Naive B cell (primary cell): ENCODE measurements at regions not wholly inside any gene's neighbourhood (a gene's known extent, or its start where the extent isn't known, plus 50 kb on each side); places are given as distances from the start of the nearest gene placed in this dataset.

Experiments
- ATAC-seq, 2 donors: fragments of 150-1000 bp; cut with Tn5 transposase; 2 replicates each; pipeline ENCODE4 v1.10.0; 2021; ENCODE audit warnings: low read depth in 2 of 2, mild to moderate bottlenecking in 2 of 2, moderate library complexity in 2 of 2
- DNase-seq: peaks from one replicate; pipeline ENCODE4 v3.0.0; 2022
- H3K27ac Mint-ChIP-seq, 6 donors: one replicate each; pipeline ENCODE4 v1.8.0; 2020 to 2022; ENCODE audit warnings: mild to moderate bottlenecking in 6 of 6, mixed read lengths in 6 of 6, moderate library complexity in 5 of 6, inconsistent platforms in 2 of 6
- H3K27me3 Mint-ChIP-seq, 3 donors: one replicate each; pipeline ENCODE4 v1.8.0; 2021 to 2022; ENCODE audit warnings: mixed read lengths in 3 of 3, mild to moderate bottlenecking in 1 of 3
- H3K36me3 Mint-ChIP-seq, 2 donors: one replicate each; pipeline ENCODE4 v1.8.0; 2020 to 2022; ENCODE audit warnings: mixed read lengths in 2 of 2, inconsistent platforms in 1 of 2, mild to moderate bottlenecking in 1 of 2
- H3K4me1 Mint-ChIP-seq, 3 donors: one replicate each; pipeline ENCODE4 v1.8.0; 2020 to 2022; ENCODE audit warnings: mixed read lengths in 3 of 3, inconsistent platforms in 1 of 3, mild to moderate bottlenecking in 1 of 3, moderate library complexity in 1 of 3
- H3K4me3 Mint-ChIP-seq, 8 donors: one replicate each; pipeline ENCODE4 v1.8.0; 2020 to 2022; ENCODE audit warnings: mild to moderate bottlenecking in 8 of 8, mixed read lengths in 8 of 8, moderate library complexity in 8 of 8, inconsistent platforms in 2 of 8
- H3K9me3 Mint-ChIP-seq, 7 donors: one replicate each; pipeline ENCODE4 v1.8.0; 2020 to 2022; ENCODE audit warnings: mixed read lengths in 7 of 7, mild to moderate bottlenecking in 5 of 7, inconsistent platforms in 2 of 7, moderate library complexity in 1 of 7

DNA sequence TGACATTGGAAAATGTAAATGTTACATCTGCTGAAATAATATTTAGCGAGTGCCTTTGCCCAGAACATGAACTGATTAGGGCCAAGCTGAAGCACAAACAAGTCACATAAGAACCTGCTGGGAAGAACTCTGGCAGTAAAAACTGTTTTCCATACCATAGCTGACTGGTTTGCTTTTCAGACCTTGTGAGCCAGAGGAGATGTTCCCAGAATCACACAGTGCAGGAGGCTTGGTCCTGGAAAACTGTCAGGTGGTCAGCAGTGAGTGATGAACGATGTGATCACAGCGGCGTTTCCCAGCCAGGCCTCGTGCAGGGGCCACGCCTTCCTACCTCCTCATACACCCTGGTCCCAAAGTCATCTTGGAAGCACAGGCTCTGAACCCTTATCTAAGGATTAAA is 164.2 kb upstream of the EEPD1 start:
- no peaks in the 10 kb centered on the region for H3K9me3 Mint-ChIP-seq
- no peaks in the 10 kb centered on the region for H3K4me1 Mint-ChIP-seq
- H3K27me3 Mint-ChIP-seq = peaks cover 0 to 5% (median 5%) of the 10 kb centered on the region in 3 donors
- ATAC-seq (no peak), DNase-seq (no peak)
- no peak overlapping the region for H3K27ac Mint-ChIP-seq
- H3K36me3 Mint-ChIP-seq = no peaks in the 10 kb centered on the region
- H3K4me3 Mint-ChIP-seq = no peak overlapping the region

DNA sequence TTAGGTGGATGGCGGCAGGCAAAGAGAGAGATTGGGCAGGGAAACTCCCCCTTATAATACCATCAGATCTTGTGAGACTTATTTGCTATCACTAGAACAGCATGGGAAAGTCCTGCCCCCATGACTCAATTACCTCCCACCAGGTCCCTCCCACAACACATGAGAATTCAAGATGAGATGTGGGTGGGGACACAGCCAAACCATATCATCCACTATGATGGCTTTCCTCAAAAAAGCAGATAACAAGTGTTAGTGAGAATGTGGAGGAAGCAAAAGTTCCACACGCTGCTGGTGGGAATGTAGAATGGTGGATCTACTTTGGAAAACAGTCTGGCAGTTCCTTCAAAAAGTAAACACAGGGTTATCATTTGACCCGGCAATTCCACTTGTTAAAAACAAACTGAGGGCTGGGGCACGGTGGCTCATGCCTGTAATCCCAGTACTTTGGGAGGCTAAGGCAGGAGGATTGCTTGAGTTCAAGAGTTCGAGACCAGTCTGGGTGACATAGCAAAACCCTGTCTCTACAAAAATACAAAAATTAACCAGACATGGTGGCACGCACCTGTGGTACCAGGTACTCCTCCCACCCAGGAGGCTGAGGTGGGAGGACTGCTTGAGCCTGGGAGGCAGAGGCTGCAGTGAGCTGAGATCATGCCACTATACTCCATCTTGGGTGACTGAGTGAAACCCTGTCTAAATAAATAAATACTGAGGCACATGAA is 161.4 kb upstream of the EEPD1 start:
- H3K4me3 Mint-ChIP-seq = no peak overlapping the region
- no peaks in the 10 kb centered on the region for H3K4me1 Mint-ChIP-seq
- H3K27ac Mint-ChIP-seq = peak overlapping the region in 1 of 6 donors; percentile 47
- DNase-seq (no peak), ATAC-seq (no peak)
- H3K9me3 Mint-ChIP-seq = no peaks in the 10 kb centered on the region
- H3K36me3 Mint-ChIP-seq = no peaks in the 10 kb centered on the region
- H3K27me3 Mint-ChIP-seq = no peaks in the 10 kb centered on the region

DNA sequence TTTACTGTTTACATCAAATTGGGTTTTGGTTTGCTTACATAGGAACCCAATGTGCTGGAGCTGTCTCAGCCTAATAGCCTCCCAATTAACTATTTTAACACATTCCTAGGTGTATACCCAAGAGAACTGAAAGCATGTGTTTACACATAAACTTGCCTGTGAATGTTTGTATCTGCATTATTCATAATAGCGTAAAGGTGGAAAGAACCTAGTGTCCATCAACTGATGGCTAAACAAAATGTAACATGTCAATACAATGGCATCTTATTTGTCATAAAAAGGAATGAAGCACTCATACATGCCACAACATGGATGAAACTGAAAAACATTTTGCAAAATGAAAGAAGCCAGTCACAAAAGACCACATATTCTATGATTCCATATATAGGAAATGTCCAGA is 160.6 kb upstream of the EEPD1 start:
- no peaks in the 10 kb centered on the region for H3K27me3 Mint-ChIP-seq
- no peaks in the 10 kb centered on the region for H3K36me3 Mint-ChIP-seq
- H3K4me1 Mint-ChIP-seq = no peaks in the 10 kb centered on the region
- DNase-seq = no peak
- H3K4me3 Mint-ChIP-seq = no peak overlapping the region
- no peak for ATAC-seq
- H3K27ac Mint-ChIP-seq = no peak overlapping the region
- no peaks in the 10 kb centered on the region for H3K9me3 Mint-ChIP-seq

DNA sequence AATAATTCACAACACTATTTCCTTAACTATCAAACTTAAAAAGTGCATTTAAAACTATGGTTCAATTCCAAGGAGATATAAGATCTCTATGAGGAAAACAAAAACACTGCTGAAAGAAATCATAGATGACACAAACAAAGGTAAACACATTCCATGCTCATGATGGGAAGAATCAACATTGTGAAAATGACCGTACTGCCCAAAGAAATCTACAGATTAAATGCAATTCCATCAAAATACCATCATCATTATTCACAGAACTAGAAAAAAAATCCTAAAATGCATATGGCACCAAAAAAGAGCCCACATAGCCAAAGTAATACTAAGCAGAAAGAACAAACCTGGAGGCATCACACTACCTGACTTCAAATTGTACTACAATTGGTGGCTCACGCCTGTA is 159.9 kb upstream of the EEPD1 start:
- H3K9me3 Mint-ChIP-seq = no peaks in the 10 kb centered on the region
- ATAC-seq (no peak), DNase-seq (no peak)
- no peaks in the 10 kb centered on the region for H3K36me3 Mint-ChIP-seq
- H3K4me1 Mint-ChIP-seq = no peaks in the 10 kb centered on the region
- H3K27me3 Mint-ChIP-seq = no peaks in the 10 kb centered on the region
- H3K4me3 Mint-ChIP-seq = no peak overlapping the region
- no peak overlapping the region for H3K27ac Mint-ChIP-seq

DNA sequence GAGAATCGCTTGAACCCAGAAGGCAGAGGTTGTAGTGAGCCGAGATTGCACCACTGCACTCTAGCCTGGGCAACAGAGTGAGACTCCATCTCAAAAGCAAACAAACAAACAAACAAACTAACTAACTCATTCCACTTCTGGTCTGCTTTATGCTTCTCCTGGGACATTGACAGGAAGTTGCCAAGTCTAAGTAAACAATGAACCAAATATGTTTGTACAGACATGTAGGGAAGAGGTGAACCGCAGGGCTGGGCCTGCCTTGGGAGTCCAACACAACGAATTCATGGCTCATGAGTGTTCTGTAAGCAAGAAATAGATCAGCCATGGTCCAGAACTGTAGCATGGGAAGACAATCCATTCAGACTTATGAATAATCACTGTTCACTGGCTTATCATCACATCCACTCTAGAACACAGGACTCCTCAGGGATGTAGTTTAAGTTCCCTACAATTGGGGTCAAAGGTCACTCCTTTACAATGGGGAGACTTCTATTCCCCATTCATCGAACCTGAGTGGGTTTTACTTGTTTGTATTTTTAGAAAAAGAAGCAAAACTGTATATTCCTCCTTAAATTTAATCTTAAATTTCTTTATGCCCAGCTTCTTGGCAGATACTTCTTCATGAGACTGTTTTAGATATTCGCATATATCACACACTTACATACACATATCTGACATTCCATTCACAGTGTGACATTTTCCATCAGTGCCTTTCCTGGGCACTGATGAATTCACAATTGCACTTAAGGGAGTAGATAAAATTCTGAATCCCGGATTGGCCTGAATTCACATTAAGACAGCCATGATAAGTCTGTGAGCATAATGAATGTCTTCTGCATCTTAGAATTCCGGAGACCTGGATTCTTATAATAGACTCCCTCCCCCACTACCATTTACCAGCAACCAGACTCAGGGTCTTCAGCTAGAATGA is 159.1 kb upstream of the EEPD1 start:
- no peak overlapping the region for H3K4me3 Mint-ChIP-seq
- no peaks in the 10 kb centered on the region for H3K27me3 Mint-ChIP-seq

DNA sequence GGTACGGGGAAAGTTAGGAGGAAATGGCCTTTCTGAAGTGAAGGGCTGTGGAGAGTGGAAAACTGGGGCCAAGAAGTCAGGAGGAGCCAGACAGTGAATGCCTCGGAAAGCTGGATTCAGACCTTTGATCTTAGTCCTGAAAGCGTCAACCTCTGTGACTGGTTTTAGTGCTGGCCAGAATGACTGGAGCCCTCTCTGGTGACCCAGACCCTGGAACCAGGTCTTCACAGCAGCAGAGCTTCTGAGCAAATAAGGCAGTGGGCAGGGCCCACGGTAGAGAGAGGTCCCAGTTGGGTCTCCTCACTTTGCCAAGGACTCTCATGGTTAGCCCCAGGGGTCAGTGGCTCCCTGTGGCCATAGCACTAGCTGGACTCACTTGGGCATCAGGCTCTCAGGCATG is 157.7 kb upstream of the EEPD1 start:
- Mint-ChIP-seq H3K36me3 (no peaks in the 10 kb centered on the region), H3K4me3 (peak overlapping the region in 1 of 8 donors; percentile 42), H3K27me3 (no peaks in the 10 kb centered on the region), H3K9me3 (no peaks in the 10 kb centered on the region), H3K27ac (no peak overlapping the region), H3K4me1 (no peaks in the 10 kb centered on the region)
- ATAC-seq (no peak), DNase-seq (no peak)

More for the DNA sequence above, 159.1 kb upstream of the EEPD1 start:
- DNase-seq = no peak
- ATAC-seq = no peak
- H3K27ac Mint-ChIP-seq = peak overlapping the region in 1 of 6 donors; percentile 2
- no peaks in the 10 kb centered on the region for H3K36me3 Mint-ChIP-seq
- no peaks in the 10 kb centered on the region for H3K9me3 Mint-ChIP-seq
- no peaks in the 10 kb centered on the region for H3K4me1 Mint-ChIP-seq

DNA sequence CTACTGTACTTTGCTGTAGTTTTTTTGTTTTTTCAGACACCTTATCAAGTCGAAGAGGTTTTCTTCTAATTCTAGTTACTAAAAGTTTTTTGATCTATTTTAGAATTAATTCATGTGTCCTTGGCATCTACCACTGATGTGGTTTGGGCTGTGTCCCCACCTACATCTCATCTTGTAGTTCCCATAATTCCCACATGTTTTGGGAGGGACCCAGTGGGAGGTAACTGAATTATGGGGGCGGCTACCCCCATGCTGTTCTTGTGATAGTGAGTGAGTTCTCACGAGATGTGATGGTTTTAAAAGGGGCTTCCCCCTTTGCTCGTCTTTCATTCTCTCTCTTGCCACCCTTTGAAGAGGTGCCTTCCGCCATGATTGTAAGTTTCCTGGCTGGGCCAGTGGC is 154.6 kb upstream of the EEPD1 start:
- H3K36me3 Mint-ChIP-seq = no peaks in the 10 kb centered on the region
- H3K27ac Mint-ChIP-seq = peak overlapping the region in 1 of 6 donors; percentile 89
- H3K4me3 Mint-ChIP-seq = no peak overlapping the region
- peaks cover 0 to 3% (median 0%) of the 10 kb centered on the region in 3 donors for H3K27me3 Mint-ChIP-seq
- no peak for ATAC-seq
- H3K4me1 Mint-ChIP-seq = no peaks in the 10 kb centered on the region
- no peaks in the 10 kb centered on the region for H3K9me3 Mint-ChIP-seq
- no peak for DNase-seq

DNA sequence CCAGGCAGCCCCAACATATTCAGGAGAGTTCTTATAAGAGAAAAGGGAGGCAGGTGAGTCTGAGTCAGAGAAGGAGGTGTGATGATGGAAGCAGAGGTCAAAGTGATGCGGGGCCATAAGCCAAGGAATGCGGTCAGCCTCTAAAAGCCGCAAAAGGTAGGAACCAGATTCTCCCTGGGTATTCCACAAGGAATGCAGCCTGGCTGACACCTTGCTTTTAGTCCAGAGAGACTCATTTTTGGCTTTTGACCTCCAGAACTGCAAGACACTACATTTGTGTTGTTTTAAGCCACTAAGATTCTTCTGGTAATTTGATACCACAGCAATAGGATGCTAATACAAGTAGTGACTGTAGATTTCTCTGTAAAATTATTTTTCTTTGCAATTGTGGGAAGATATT is 151.5 kb upstream of the EEPD1 start:
- H3K4me1 Mint-ChIP-seq = no peaks in the 10 kb centered on the region
- H3K4me3 Mint-ChIP-seq = no peak overlapping the region
- H3K9me3 Mint-ChIP-seq = no peaks in the 10 kb centered on the region

DNA sequence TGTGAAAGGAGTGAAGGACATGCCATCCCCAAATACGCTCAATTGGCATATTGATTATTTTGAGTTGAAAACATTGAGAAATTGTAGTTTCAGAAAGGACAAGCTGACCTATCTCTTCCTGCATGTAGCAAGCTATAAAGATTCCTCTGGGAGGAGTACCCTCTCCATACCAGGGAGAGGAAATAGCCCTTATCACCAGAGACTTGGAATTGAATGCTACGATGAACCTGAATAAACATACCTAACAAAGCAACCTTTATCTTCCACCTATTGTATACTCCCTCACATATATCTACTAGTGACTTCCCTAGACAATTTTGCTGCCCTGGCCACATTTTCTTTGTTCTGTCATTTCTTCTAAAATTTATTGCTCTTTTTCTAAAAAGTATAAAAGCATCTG is 150.2 kb upstream of the EEPD1 start:
- DNase-seq = no peak
- no peaks in the 10 kb centered on the region for H3K9me3 Mint-ChIP-seq
- ATAC-seq = no peak
- no peak overlapping the region for H3K27ac Mint-ChIP-seq
- H3K27me3 Mint-ChIP-seq = peaks cover 0 to 6% (median 0%) of the 10 kb centered on the region in 3 donors
- no peaks in the 10 kb centered on the region for H3K4me1 Mint-ChIP-seq
- no peak overlapping the region for H3K4me3 Mint-ChIP-seq
- no peaks in the 10 kb centered on the region for H3K36me3 Mint-ChIP-seq

More for the DNA sequence above, 151.5 kb upstream of the EEPD1 start:
- ATAC-seq (no peak), DNase-seq (no peak)
- no peak overlapping the region for H3K27ac Mint-ChIP-seq
- no peaks in the 10 kb centered on the region for H3K36me3 Mint-ChIP-seq
- peaks cover 0 to 6% (median 0%) of the 10 kb centered on the region in 3 donors for H3K27me3 Mint-ChIP-seq

DNA sequence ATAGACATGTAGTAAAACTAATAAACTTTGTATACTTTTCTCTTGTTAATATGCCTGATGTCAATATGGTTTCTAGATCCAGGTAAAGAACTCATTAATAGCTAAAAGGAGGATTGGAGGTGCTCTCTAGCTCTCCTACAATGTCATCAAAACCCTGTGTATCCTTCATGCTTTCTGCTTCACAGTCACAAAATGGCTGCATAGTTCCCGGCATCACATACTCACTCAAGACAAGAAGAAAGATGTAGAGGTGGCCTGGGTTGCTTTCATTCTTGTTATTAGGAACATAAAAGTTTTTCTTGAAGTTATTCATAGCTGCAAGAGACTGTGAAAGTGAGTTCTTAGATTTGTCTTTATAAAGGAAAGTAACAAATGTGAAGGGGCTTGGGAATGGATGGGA is 149.7 kb upstream of the EEPD1 start:
- no peak for ATAC-seq
- Mint-ChIP-seq H3K36me3 (no peaks in the 10 kb centered on the region), H3K27ac (no peak overlapping the region), H3K4me3 (no peak overlapping the region), H3K9me3 (no peaks in the 10 kb centered on the region), H3K4me1 (no peaks in the 10 kb centered on the region), H3K27me3 (peaks cover 0 to 6% (median 0%) of the 10 kb centered on the region in 3 donors)
- no peak for DNase-seq

DNA sequence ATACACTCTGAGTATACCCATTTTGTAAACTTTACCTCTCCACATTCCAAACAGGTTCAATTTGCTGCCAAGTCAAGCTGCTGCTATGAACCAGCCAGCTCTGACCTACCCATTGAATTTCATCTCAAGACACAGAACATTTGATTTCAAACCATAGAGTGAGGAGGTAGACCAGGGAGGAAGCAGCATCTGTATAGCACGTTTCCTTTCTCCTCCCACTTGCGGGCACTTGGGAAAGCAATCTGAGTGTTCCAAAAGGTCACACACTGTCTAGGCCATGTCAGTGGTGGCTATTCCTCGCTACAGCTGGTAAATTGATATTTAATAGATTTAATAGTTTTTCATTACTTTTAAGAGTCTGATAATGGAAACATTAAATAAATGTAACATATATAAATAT is 147.8 kb upstream of the EEPD1 start:
- DNase-seq (no peak), ATAC-seq (no peak)
- no peaks in the 10 kb centered on the region for H3K36me3 Mint-ChIP-seq
- H3K9me3 Mint-ChIP-seq = no peaks in the 10 kb centered on the region
- no peaks in the 10 kb centered on the region for H3K4me1 Mint-ChIP-seq
- H3K27me3 Mint-ChIP-seq = peaks cover 0 to 8% (median 0%) of the 10 kb centered on the region in 3 donors
- H3K27ac Mint-ChIP-seq = no peak overlapping the region
- no peak overlapping the region for H3K4me3 Mint-ChIP-seq

DNA sequence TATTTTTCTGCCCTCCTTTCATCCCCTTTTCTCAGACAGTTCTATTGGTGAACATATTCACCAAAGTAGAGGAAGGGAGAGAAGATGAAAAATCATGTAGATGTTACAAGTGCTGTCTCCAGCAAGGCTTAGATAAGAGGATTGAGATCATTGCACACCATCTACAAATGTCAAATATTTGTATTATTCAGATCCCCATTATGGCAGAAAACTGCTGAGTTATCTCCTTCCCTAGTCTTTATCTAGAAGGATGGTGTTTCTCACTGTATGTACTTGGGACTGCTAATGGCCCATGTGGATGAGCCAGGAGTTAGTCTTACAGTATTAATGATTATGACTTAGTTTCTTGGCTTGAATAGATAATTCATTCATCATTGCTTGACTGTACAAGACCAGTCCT is 147.2 kb upstream of the EEPD1 start:
- ATAC-seq = no peak
- Mint-ChIP-seq H3K27me3 (peaks cover 0 to 14% (median 0%) of the 10 kb centered on the region in 3 donors), H3K9me3 (no peaks in the 10 kb centered on the region), H3K4me3 (no peak overlapping the region), H3K27ac (no peak overlapping the region), H3K36me3 (no peaks in the 10 kb centered on the region), H3K4me1 (no peaks in the 10 kb centered on the region)
- no peak for DNase-seq

DNA sequence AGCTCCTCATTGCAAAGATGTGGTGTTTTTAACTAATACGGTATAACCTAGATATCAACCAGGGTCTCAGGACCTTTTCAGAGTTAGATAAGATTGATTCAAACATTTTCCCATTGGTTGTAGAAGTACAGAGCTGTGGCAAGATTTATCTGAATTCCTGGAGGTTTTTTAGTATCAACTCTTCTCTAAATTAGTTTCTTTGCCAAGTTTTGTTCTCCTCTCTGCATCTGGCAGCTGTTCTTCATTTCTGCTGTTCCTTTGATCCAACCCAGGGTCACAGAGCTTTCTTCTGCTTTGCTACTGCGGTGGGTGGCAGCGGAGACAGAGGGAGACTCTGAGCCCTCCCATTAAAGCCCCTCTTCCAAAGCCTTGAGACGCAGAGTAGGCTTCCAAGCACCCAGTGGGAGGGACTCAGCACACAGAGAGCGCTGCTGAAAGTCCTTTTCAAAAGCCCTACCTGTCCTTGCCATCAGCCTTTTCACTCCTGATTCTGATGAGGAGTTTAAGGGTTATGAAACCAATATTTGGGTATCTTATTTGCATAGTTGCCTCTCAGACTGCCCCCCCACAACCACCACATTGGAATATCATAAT is 146.3 kb upstream of the EEPD1 start:
- H3K4me3 Mint-ChIP-seq = no peak overlapping the region
- DNase-seq (no peak), ATAC-seq (no peak)
- H3K36me3 Mint-ChIP-seq = no peaks in the 10 kb centered on the region
- H3K9me3 Mint-ChIP-seq = peaks cover 0 to 2% (median 0%) of the 10 kb centered on the region in 7 donors
- no peaks in the 10 kb centered on the region for H3K4me1 Mint-ChIP-seq
- peaks cover 0 to 18% (median 0%) of the 10 kb centered on the region in 3 donors for H3K27me3 Mint-ChIP-seq
- H3K27ac Mint-ChIP-seq = no peak overlapping the region
